GM12865 (cell line): ENCODE measurements at regions not wholly inside any gene's neighbourhood (a gene's known extent, or its start where the extent isn't known, plus 50 kb on each side); places are given as distances from the start of the nearest gene placed in this dataset.

Experiments
- DNase-seq: peaks from one replicate; pipeline ENCODE4 v3.0.0; 2010; ENCODE audit warnings: low read depth
- H3K4me3 ChIP-seq: 2 replicates; pipeline ENCODE4 v1.5.1; 2011; ENCODE audit warnings: mild to moderate bottlenecking, low read depth, low read length, control low read depth
- CTCF ChIP-seq: IDR thresholded peaks from 2 replicates; pipeline ENCODE4 v1.5.1; 2011; ENCODE audit warnings: low read length, control low read depth, low read depth, inconsistent platforms; ENCODE audit not compliant: insufficient read depth; ENCODE audit errors: missing control alignments

DNA sequence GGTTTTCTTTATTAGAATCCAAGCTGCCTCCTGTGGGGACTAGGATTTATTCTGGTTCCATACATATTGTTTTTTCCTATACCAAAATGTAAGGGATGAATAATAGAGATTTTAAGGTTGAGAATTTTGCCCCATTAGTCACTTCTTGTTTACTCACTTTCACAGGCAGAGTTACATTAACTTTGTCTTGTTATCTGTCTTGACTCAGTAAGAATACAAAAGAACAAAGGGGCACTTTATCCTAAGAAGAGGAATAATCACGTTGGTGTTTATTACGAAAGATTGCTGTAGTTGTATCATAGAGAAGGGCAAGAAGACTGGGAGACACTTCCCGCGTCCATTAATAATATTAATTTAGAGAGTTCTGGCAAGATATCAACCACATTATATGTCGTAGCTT lies 599.7 kb upstream of the FTMT start:
- no peak overlapping the region for H3K4me3 ChIP-seq
- no peak for TF ChIP-seq CTCF
- no peak for DNase-seq

GRCh38 chr5:121257621-121258020 lies 594.1 kb upstream of the FTMT start:
- H3K4me3 ChIP-seq, result no peak overlapping the region
- DNase-seq, result no peak
- TF ChIP-seq CTCF, result no peak

DNA sequence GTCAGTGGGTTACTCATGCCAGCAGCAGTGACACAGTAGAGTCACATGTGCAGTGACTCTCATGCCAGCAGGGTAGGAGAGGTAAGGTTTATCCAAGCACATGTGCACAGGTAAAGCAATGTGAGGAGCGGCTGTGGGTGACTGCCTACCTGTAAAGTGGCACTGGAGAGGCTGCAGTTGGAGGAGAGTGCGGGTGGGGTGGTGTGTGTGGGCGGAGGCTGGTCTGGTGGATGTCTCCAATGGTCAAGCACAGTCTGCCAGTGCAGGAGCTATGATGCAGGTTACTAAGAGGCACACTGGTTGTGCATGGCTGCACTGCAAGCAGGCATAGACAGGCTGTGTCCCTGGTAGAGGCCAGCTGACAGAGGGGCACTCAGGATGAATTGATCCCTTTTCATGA lies 588.2 kb upstream of the FTMT start:
- TF ChIP-seq CTCF, result no peak
- DNase-seq, result no peak
- H3K4me3 ChIP-seq, result no peak overlapping the region

GRCh38 chr5:121264605-121265004 lies 587.1 kb upstream of the FTMT start:
- H3K4me3 ChIP-seq, result no peak overlapping the region
- no peak for DNase-seq
- TF ChIP-seq CTCF, result no peak

- no peak overlapping the region for H3K4me3 ChIP-seq
- TF ChIP-seq CTCF, result no peak
- no peak for DNase-seq
Measured at GRCh38 chr5:121271546-121271945, 580.1 kb upstream of the FTMT start.

GRCh38 chr5:121273833-121274433 lies 577.7 kb upstream of the FTMT start:
- no peak overlapping the region for H3K4me3 ChIP-seq
- no peak for TF ChIP-seq CTCF
- DNase-seq, result no peak

GRCh38 chr5:121279801-121280200 lies 571.9 kb upstream of the FTMT start:
- H3K4me3 ChIP-seq, result no peak overlapping the region
- DNase-seq, result no peak
- no peak for TF ChIP-seq CTCF
